ENCODE measurements at regions not wholly inside any gene's neighbourhood (a gene's known extent, or its start where the extent isn't known, plus 50 kb on each side); places are given as distances from the start of the nearest gene placed in this dataset.

- no peaks in the 10 kb centered on the region for H3K9me2 ChIP-seq (ENCODE audit: insufficient read depth)
- POLR2A ChIA-PET (ENCODE audit: unreplicated experiment) = no interaction called here
- no peaks in the 10 kb centered on the region for H3K36me3 ChIP-seq (ENCODE audit: low read depth)
- intact Hi-C loops (cut with micrococcal nuclease; ENCODE audit: unreplicated experiment) = no loop called here
- H3K4me2 ChIP-seq = no peak overlapping the region
- no peak overlapping the region for H3K27ac ChIP-seq
- no peaks in the 10 kb centered on the region for H3K27me3 ChIP-seq (ENCODE audit: insufficient read depth, low read depth)
- no peaks in the 10 kb centered on the region for H4K20me1 ChIP-seq (ENCODE audit: insufficient read depth)
- H3K4me3 ChIP-seq = no peak overlapping the region
- no peaks in the 10 kb centered on the region for H3K79me2 ChIP-seq (ENCODE audit: low read depth)
- H3K4me1 ChIP-seq (replicated peaks; ENCODE audit: insufficient read depth) = no peaks in the 10 kb centered on the region
- H3K9me3 ChIP-seq (ENCODE audit: insufficient read depth, low read depth) = no peaks in the 10 kb centered on the region; the same call in 1 of the 2 replicates
- CTCF ChIA-PET = no interaction called here
- H2AFZ ChIP-seq = no peak overlapping the region
- H3F3A ChIP-seq (ENCODE audit: insufficient read depth, low read depth) = no peaks in the 10 kb centered on the region
- no peak for TF ChIP-seq EZH2 (IDR thresholded peaks at IDR 0.05; ENCODE audit: low read depth)
- no peak for TF ChIP-seq CTCF (conservative IDR thresholded peaks at IDR 0.05)
- BruUV-seq (replicated peaks) = no TSS peak
- no peak for DNase-seq
These were observed 404.7 kb upstream of the FAM98A start for GRCh38 chr2:34003795-34004194.

GRCh38 chr2:34001557-34001956, 402.5 kb upstream of the FAM98A start:
- ChIA-PET CTCF (no interaction called here), POLR2A (ENCODE audit: unreplicated experiment) (no interaction called here)
- BruUV-seq (replicated peaks) = no TSS peak
- H3K9me3 ChIP-seq (ENCODE audit: insufficient read depth, low read depth) = no peaks in the 10 kb centered on the region; the same call in 1 of the 2 replicates
- no peaks in the 10 kb centered on the region for H3K4me1 ChIP-seq (replicated peaks; ENCODE audit: insufficient read depth)
- no peaks in the 10 kb centered on the region for H3K79me2 ChIP-seq (ENCODE audit: low read depth)
- H3K27ac ChIP-seq = no peak overlapping the region
- no peak overlapping the region for H3K4me3 ChIP-seq
- no peaks in the 10 kb centered on the region for H3K36me3 ChIP-seq (ENCODE audit: low read depth)
- H4K20me1 ChIP-seq (ENCODE audit: insufficient read depth) = no peaks in the 10 kb centered on the region
- intact Hi-C loops (cut with micrococcal nuclease; ENCODE audit: unreplicated experiment) = no loop called here
- DNase-seq = no peak
- TF ChIP-seq EZH2 (IDR thresholded peaks at IDR 0.05; ENCODE audit: low read depth) = no peak
- TF ChIP-seq CTCF (conservative IDR thresholded peaks at IDR 0.05) = no peak
- no peak overlapping the region for H3K4me2 ChIP-seq
- no peaks in the 10 kb centered on the region for H3K27me3 ChIP-seq (ENCODE audit: insufficient read depth, low read depth)
- no peaks in the 10 kb centered on the region for H3F3A ChIP-seq (ENCODE audit: insufficient read depth, low read depth)
- no peak overlapping the region for H2AFZ ChIP-seq
- H3K9me2 ChIP-seq (ENCODE audit: insufficient read depth) = no peaks in the 10 kb centered on the region

GRCh38 chr2:33984131-33984530, 385.0 kb upstream of the FAM98A start:
- no peaks in the 10 kb centered on the region for H4K20me1 ChIP-seq (ENCODE audit: insufficient read depth)
- CTCF ChIA-PET = no interaction called here

More at GRCh38 chr2:33984131-33984530, 385.0 kb upstream of the FAM98A start:
- intact Hi-C loops (cut with micrococcal nuclease; ENCODE audit: unreplicated experiment) = no loop called here
- Histone ChIP-seq H3K4me1 (replicated peaks; ENCODE audit: insufficient read depth) (no peaks in the 10 kb centered on the region), H3K79me2 (ENCODE audit: low read depth) (no peaks in the 10 kb centered on the region), H3K36me3 (ENCODE audit: low read depth) (no peaks in the 10 kb centered on the region), H3F3A (ENCODE audit: insufficient read depth, low read depth) (no peaks in the 10 kb centered on the region), H2AFZ (no peak overlapping the region), H3K27me3 (ENCODE audit: insufficient read depth, low read depth) (no peaks in the 10 kb centered on the region), H3K9me2 (ENCODE audit: insufficient read depth) (no peaks in the 10 kb centered on the region), H3K27ac (no peak overlapping the region), H3K9me3 (ENCODE audit: insufficient read depth, low read depth) (no peaks in the 10 kb centered on the region), H3K4me3 (no peak overlapping the region), H3K4me2 (no peak overlapping the region)
- BruUV-seq (replicated peaks) = no TSS peak
- POLR2A ChIA-PET (ENCODE audit: unreplicated experiment) = no interaction called here
- no peak for DNase-seq
- no peak for TF ChIP-seq CTCF (conservative IDR thresholded peaks at IDR 0.05)
- no peak for TF ChIP-seq EZH2 (IDR thresholded peaks at IDR 0.05; ENCODE audit: low read depth)

Data from PC-9 (cell line).